T-cell (primary cell): ENCODE measurements at regions not wholly inside any gene's neighbourhood (a gene's known extent, or its start where the extent isn't known, plus 50 kb on each side); places are given as distances from the start of the nearest gene placed in this dataset.

ENCODE experiments used
- ATAC-seq, 4 experiments: fragments of 200-7000 bp in 3 of 4; fragments of 150-1000 bp in 1 of 4; cut with Tn5 transposase; replicated peaks in 1 of 4; 1 replicate in 3 of 4; 2 replicates in 1 of 4; pipeline ENCODE4 v1.10.0; 2021; ENCODE audit warnings: moderate library complexity in 3 of 4, mild to moderate bottlenecking in 2 of 4, moderate number of reproducible peaks in 1 of 4
- CTCF ChIA-PET, 2 donors: fragments of 300-600 bp; sonication (Branson Sonifier 250); formaldehyde crosslinking; loops; one replicate each; lab custom pipeline; 2022; ENCODE audit warnings: antibody characterized with exemption in 2 of 2; lab: Charles Lee
- POLR2A ChIA-PET, 2 donors: fragments of 300-600 bp; sonication (Branson Sonifier 250); formaldehyde crosslinking; loops; one replicate each; lab custom pipeline; 2022; ENCODE audit warnings: antibody characterized with exemption in 2 of 2; lab: Charles Lee
- DNase-seq, 35 experiments: peaks; one replicate each; pipeline versions ENCODE4 v3.0.0 to v3.0.0-alpha.2; 2013 to 2023
- H3K27ac ChIP-seq: one replicate; pipeline ENCODE4 v1.5.1; 2013; ENCODE audit warnings: low read length
- H3K27me3 ChIP-seq, 2 experiments: replicated peaks in 1 of 2; 1 replicate in 1 of 2; 2 replicates in 1 of 2; pipeline versions ENCODE4 v1.6.1 to v1.7.0; 2013; ENCODE audit warnings: low read length in 1 of 2, mixed read lengths in 1 of 2; ENCODE audit not compliant: control insufficient read depth in 2 of 2, insufficient read depth in 2 of 2; ENCODE audit errors: extremely low read depth in 1 of 2
- H3K36me3 ChIP-seq, 2 donors: 1 replicate in 1 of 2; 2 replicates in 1 of 2; pipeline versions ENCODE4 v1.6.1 to v1.7.0; 2013; ENCODE audit warnings: low read length in 1 of 2; ENCODE audit not compliant: control insufficient read depth in 2 of 2, insufficient read depth in 1 of 2; ENCODE audit errors: extremely low read depth in 1 of 2
- H3K4me1 ChIP-seq, 2 experiments: 1 replicate in 1 of 2; 2 replicates in 1 of 2; pipeline versions ENCODE4 v1.6.1 to v1.7.0; 2013; ENCODE audit warnings: low read length in 2 of 2, mixed read lengths in 1 of 2; ENCODE audit not compliant: insufficient read depth in 2 of 2, control insufficient read depth in 1 of 2; ENCODE audit errors: extremely low read depth in 1 of 2
- H3K4me3 ChIP-seq, 2 donors: 1 replicate in 1 of 2; 2 replicates in 1 of 2; pipeline versions ENCODE4 v1.5.1 to v1.7.0; 2013; ENCODE audit warnings: mild to moderate bottlenecking in 2 of 2, low read length in 1 of 2, moderate library complexity in 1 of 2; ENCODE audit not compliant: control insufficient read depth in 1 of 2; ENCODE audit errors: extremely low read depth in 1 of 2
- H3K9me3 ChIP-seq: 2 replicates; pipeline ENCODE4 v1.7.0; 2013
- H3K27ac Mint-ChIP-seq, 2 donors: one replicate each; pipeline ENCODE4 v1.8.0; 2020 to 2021; ENCODE audit warnings: mild to moderate bottlenecking in 2 of 2, mixed read lengths in 2 of 2
- H3K27me3 Mint-ChIP-seq, 2 donors: one replicate each; pipeline ENCODE4 v1.8.0; 2021 to 2022; ENCODE audit warnings: mixed read lengths in 2 of 2
- H3K36me3 Mint-ChIP-seq: one replicate; pipeline ENCODE4 v1.8.0; 2021; ENCODE audit warnings: mixed read lengths
- H3K4me1 Mint-ChIP-seq, 3 donors: one replicate each; pipeline ENCODE4 v1.8.0; 2020 to 2022; ENCODE audit warnings: mixed read lengths in 3 of 3, mild to moderate bottlenecking in 1 of 3
- H3K4me3 Mint-ChIP-seq, 3 donors: one replicate each; pipeline ENCODE4 v1.8.0; 2020 to 2022; ENCODE audit warnings: mild to moderate bottlenecking in 3 of 3, mixed read lengths in 3 of 3, moderate library complexity in 3 of 3
- H3K9me3 Mint-ChIP-seq, 3 donors: one replicate each; pipeline ENCODE4 v1.8.0; 2020 to 2022; ENCODE audit warnings: mixed read lengths in 3 of 3
- WGBS: methylation state at CpG from one replicate; pipeline ENCODE4 v1.1.5; 2013; ENCODE audit warnings: missing lambda C conversion rate; ENCODE audit not compliant: insufficient coverage; 5-methylcytosine and 5-hydroxymethylcytosine counted together

DNA sequence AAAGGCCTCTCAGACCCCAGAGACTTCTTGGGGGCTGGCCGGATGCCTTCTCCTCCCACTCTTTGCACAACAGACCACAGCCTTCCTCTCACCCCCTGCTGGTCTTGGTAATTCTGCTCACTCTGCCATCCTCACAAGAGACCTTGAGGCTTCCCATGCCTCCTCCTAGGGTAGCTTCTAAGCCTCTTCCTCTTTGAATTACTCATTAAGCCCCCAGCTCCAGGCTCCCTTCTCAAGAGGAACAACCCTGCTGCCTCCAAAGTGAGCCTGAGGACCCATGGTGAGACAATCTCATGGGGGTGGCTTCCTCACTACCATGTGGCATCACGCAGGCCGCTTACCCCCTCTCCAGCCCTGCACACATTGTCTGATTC is 184.6 kb upstream of the SYT13 start:
- CTCF ChIA-PET, result no interaction called here

DNA sequence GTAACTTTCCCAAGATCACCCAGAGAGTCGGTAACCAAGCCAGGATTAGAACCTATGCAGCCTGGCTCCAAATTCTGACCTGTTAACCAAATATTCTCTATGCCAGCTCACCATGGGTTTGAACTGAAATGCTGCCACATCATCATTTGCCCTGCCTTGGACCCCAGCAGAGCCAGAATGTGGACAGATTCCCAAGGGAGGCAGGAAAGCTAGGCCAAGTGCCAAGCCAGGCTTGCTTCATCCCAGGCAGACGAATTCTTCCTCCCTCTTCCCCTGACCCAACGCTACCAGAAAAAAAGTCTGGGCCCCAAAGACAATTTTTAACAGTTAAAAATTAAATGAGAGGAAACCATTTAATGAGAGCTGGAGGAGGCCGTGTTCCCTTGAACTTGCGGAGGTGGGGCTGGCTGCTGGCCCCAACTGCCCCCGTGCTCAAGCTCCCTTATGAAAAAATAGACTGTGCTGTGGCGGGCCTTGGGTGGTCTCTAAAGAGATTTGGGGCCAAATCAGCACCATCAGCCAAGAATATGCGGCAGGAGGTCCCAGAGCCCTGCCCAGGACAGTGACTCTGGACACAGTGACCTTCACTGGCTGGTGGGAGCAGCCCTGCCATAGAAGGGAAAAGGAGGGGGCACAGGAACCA is 184.1 kb upstream of the SYT13 start:
- 66% methylated on average over 6 of the region's 8 CpGs for WGBS
- H3K27ac ChIP-seq, result no peak overlapping the region
- ATAC-seq (no peak), DNase-seq (no peak)
- no peaks in the 10 kb centered on the region for H3K36me3 Mint-ChIP-seq
- H3K9me3 Mint-ChIP-seq, result no peaks in the 10 kb centered on the region
- H3K27me3 Mint-ChIP-seq, result peaks cover 2 to 6% of the 10 kb centered on the region in 2 donors
- H3K4me3 ChIP-seq, result no peak overlapping the region
- no peaks in the 10 kb centered on the region for H3K9me3 ChIP-seq
- H3K4me1 ChIP-seq, result no peaks in the 10 kb centered on the region
- ChIA-PET CTCF (no interaction called here), POLR2A (no interaction called here)
- no peaks in the 10 kb centered on the region for H3K36me3 ChIP-seq
- H3K27me3 ChIP-seq, result peaks cover 0 to 15% of the 10 kb centered on the region in 2 experiments
- H3K27ac Mint-ChIP-seq, result no peak overlapping the region
- no peak overlapping the region for H3K4me3 Mint-ChIP-seq
- no peaks in the 10 kb centered on the region for H3K4me1 Mint-ChIP-seq

More for the DNA sequence above, 184.6 kb upstream of the SYT13 start:
- Mint-ChIP-seq H3K9me3 (no peaks in the 10 kb centered on the region), H3K4me1 (no peaks in the 10 kb centered on the region), H3K27me3 (peaks cover 2 to 6% of the 10 kb centered on the region in 2 donors), H3K4me3 (no peak overlapping the region), H3K36me3 (no peaks in the 10 kb centered on the region), H3K27ac (no peak overlapping the region)
- ATAC-seq (no peak), DNase-seq (no peak)
- H3K36me3 ChIP-seq, result no peaks in the 10 kb centered on the region
- no peaks in the 10 kb centered on the region for H3K9me3 ChIP-seq
- WGBS, result no CpG with 5 or more reads among the region's 3 CpGs
- POLR2A ChIA-PET, result no interaction called here
- H3K27ac ChIP-seq, result no peak overlapping the region
- no peaks in the 10 kb centered on the region for H3K4me1 ChIP-seq
- peaks cover 0 to 16% of the 10 kb centered on the region in 2 experiments for H3K27me3 ChIP-seq
- H3K4me3 ChIP-seq, result no peak overlapping the region

GRCh38 chr11:45468267-45468856 is 182.2 kb upstream of the SYT13 start:
- Mint-ChIP-seq H3K4me1 (no peaks in the 10 kb centered on the region), H3K27me3 (peaks cover 2% of the 10 kb centered on the region in 2 donors), H3K36me3 (no peaks in the 10 kb centered on the region), H3K4me3 (no peak overlapping the region), H3K27ac (no peak overlapping the region), H3K9me3 (no peaks in the 10 kb centered on the region)
- no peaks in the 10 kb centered on the region for H3K36me3 ChIP-seq
- POLR2A ChIA-PET, result no interaction called here
- no peak for ATAC-seq
- 48% methylated on average over 7 of the region's 7 CpGs for WGBS
- H3K4me1 ChIP-seq, result no peaks in the 10 kb centered on the region
- no peak overlapping the region for H3K27ac ChIP-seq
- peaks cover 0 to 12% of the 10 kb centered on the region in 2 experiments for H3K27me3 ChIP-seq
- no peak for DNase-seq
- H3K4me3 ChIP-seq, result no peak overlapping the region
- CTCF ChIA-PET, result no interaction called here
- no peaks in the 10 kb centered on the region for H3K9me3 ChIP-seq

DNA sequence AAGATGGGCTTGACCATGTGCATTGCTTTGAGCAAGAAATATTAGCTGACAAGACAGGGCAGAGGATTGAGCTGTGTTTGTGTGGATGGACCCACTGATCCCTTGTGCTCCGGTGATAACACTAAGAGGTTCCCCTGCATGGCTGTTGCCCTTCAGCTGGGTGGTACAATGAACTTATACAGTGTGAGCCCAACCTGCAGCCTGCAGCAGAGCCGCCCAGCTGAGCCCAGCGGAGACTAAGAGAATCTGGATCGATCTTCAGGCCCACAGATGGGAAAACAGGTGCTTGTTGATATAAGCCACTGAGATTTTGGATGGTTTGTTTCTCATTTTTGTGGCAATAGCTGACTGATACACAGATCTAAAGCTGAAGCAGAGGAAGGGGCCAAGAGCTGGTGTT is 177.4 kb upstream of the SYT13 start:
- no peaks in the 10 kb centered on the region for H3K36me3 Mint-ChIP-seq
- Histone ChIP-seq H3K4me3 (no peak overlapping the region), H3K36me3 (no peaks in the 10 kb centered on the region), H3K4me1 (no peaks in the 10 kb centered on the region), H3K27ac (no peak overlapping the region), H3K27me3 (peaks cover 0 to 20% of the 10 kb centered on the region in 2 experiments), H3K9me3 (no peaks in the 10 kb centered on the region)
- POLR2A ChIA-PET, result no interaction called here
- CTCF ChIA-PET, result interaction anchor here in 1 of 2 donors (0.5 kb wide), 1 partner anchor 333 kb away, joined by 3 read pairs; no protein-coding TSS in a partner anchor
- H3K27ac Mint-ChIP-seq, result no peak overlapping the region
- ATAC-seq (no peak), DNase-seq (no peak)
- peaks cover 0 to 6% of the 10 kb centered on the region in 2 donors for H3K27me3 Mint-ChIP-seq
- H3K4me3 Mint-ChIP-seq, result no peak overlapping the region
- H3K9me3 Mint-ChIP-seq, result no peaks in the 10 kb centered on the region
- H3K4me1 Mint-ChIP-seq, result no peaks in the 10 kb centered on the region
- 80% methylated on average over 4 of the region's 4 CpGs for WGBS

DNA sequence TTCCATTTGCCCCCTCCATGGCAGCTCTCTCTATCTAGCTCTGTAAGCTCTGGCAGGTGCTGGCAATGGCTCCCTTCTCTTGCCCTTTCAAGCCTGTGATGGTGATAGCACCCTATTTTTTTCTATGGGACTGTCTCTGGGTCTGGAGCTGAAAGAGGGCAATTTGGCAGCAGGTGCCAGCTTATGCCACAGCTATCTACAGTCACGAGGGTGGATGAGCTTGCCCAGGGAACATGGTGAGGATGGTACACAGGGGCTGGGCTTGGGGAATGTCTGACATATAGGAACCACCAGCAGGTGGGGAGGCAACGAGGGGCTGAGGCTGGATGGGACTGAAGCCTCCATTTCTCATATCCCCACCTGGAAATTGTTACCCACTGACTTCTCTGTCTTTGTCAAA is 175.4 kb upstream of the SYT13 start:
- Histone ChIP-seq H3K36me3 (no peaks in the 10 kb centered on the region), H3K4me3 (no peak overlapping the region), H3K4me1 (no peaks in the 10 kb centered on the region), H3K27me3 (peaks cover 0 to 23% of the 10 kb centered on the region in 2 experiments), H3K27ac (no peak overlapping the region), H3K9me3 (no peaks in the 10 kb centered on the region)
- Mint-ChIP-seq H3K27me3 (peaks cover 4 to 16% of the 10 kb centered on the region in 2 donors), H3K4me1 (no peaks in the 10 kb centered on the region), H3K9me3 (no peaks in the 10 kb centered on the region), H3K36me3 (no peaks in the 10 kb centered on the region), H3K27ac (no peak overlapping the region), H3K4me3 (no peak overlapping the region)
- no CpG with 5 or more reads among the region's 2 CpGs for WGBS
- ChIA-PET POLR2A (no interaction called here), CTCF (no interaction called here)
- DNase-seq, result no peak
- no peak for ATAC-seq

DNA sequence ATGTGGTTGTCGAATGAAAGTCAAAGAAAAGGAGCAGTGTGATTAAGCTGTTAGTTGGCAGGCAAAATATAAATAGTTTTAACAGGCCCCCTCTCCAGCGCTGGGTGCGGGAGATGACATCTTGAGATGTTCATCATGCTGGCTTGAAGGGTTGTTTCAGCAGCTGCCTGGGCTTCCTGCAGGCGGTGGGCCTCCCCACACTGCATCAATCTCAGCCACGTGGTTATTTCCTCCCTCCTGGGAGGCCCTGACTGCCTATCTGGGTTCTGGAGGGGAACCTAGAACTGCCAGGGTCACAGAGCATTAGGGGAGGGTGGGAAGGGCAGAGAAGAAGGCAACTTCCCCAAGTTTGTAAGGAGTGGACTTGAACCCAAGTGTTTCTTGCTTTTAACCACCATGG is 173.3 kb upstream of the SYT13 start:
- no peaks in the 10 kb centered on the region for H3K36me3 Mint-ChIP-seq
- 56% methylated on average over 3 of the region's 5 CpGs for WGBS

More for the DNA sequence above, 173.3 kb upstream of the SYT13 start:
- Histone ChIP-seq H3K9me3 (no peaks in the 10 kb centered on the region), H3K36me3 (no peaks in the 10 kb centered on the region), H3K4me3 (no peak overlapping the region), H3K27me3 (peaks cover 0 to 23% of the 10 kb centered on the region in 2 experiments), H3K27ac (no peak overlapping the region), H3K4me1 (no peaks in the 10 kb centered on the region)
- no peaks in the 10 kb centered on the region for H3K9me3 Mint-ChIP-seq
- no peak for DNase-seq
- no peak overlapping the region for H3K4me3 Mint-ChIP-seq
- no peak overlapping the region for H3K27ac Mint-ChIP-seq
- H3K27me3 Mint-ChIP-seq, result peaks cover 14 to 22% of the 10 kb centered on the region in 2 donors
- no peak for ATAC-seq
- H3K4me1 Mint-ChIP-seq, result no peaks in the 10 kb centered on the region
- ChIA-PET CTCF (no interaction called here), POLR2A (no interaction called here)
